Activated T-helper 1 cell treated with anti-CD3 and anti-CD28 coated beads, Interleukin-12 subunit alpha, Interleukin-12 subunit beta, Interleukin-2, Interleukin-4 antibody, amounts not matched to agents 30 ng/mL and 10 ng/mL and 1 ng/mL, durations not matched to agents 14 hours and 24 hours and 36 hours (primary cell): ENCODE measurements at regions not wholly inside any gene's neighbourhood (a gene's known extent, or its start where the extent isn't known, plus 50 kb on each side); places are given as distances from the start of the nearest gene placed in this dataset.

Source experiments
- DNase-seq: peaks from one replicate; pipeline ENCODE4 v3.0.0; 2021; ENCODE audit warnings: low spot score
- H3K27ac Mint-ChIP-seq: one replicate; pipeline ENCODE4 v1.8.0; 2021; ENCODE audit warnings: mild to moderate bottlenecking, mixed read lengths
- H3K27me3 Mint-ChIP-seq: one replicate; pipeline ENCODE4 v1.8.0; 2022; ENCODE audit warnings: mild to moderate bottlenecking, moderate library complexity, mixed read lengths; ENCODE audit not compliant: insufficient read depth
- H3K36me3 Mint-ChIP-seq: one replicate; pipeline ENCODE4 v1.8.0; 2021; ENCODE audit warnings: low read depth, mixed read lengths
- H3K4me1 Mint-ChIP-seq: one replicate; pipeline ENCODE4 v1.8.0; 2021; ENCODE audit warnings: low read depth, mixed read lengths
- H3K4me3 Mint-ChIP-seq: one replicate; pipeline ENCODE4 v1.8.0; 2021; ENCODE audit warnings: mild to moderate bottlenecking, moderate library complexity, mixed read lengths
- H3K9me3 Mint-ChIP-seq: one replicate; pipeline ENCODE4 v1.8.0; 2021; ENCODE audit warnings: mixed read lengths
- intact Hi-C: fragments of 100-400 bp; cut with micrococcal nuclease; formaldehyde crosslinking; loops from one replicate; pipeline ENCODE4 v1.15.1; 2024

GRCh38 chr1:208781391-208782045, 537.3 kb upstream of the PLXNA2 start:
- intact Hi-C loops, result no loop called here
- H3K27ac Mint-ChIP-seq, result no peak overlapping the region

GRCh38 chr1:208782186-208782585, 538.0 kb upstream of the PLXNA2 start:
- no peak overlapping the region for H3K4me3 Mint-ChIP-seq
- peaks cover 2% of the 10 kb centered on the region for H3K27me3 Mint-ChIP-seq
- no peak overlapping the region for H3K27ac Mint-ChIP-seq
- intact Hi-C loops, result no loop called here
- no peak for DNase-seq
- H3K4me1 Mint-ChIP-seq, result no peaks in the 10 kb centered on the region
- H3K9me3 Mint-ChIP-seq, result no peaks in the 10 kb centered on the region
- no peaks in the 10 kb centered on the region for H3K36me3 Mint-ChIP-seq

More at GRCh38 chr1:208781391-208782045, 537.3 kb upstream of the PLXNA2 start:
- Mint-ChIP-seq H3K9me3 (no peaks in the 10 kb centered on the region), H3K36me3 (no peaks in the 10 kb centered on the region), H3K4me3 (no peak overlapping the region), H3K27me3 (peaks cover 2% of the 10 kb centered on the region), H3K4me1 (no peaks in the 10 kb centered on the region)
- no peak for DNase-seq

DNA sequence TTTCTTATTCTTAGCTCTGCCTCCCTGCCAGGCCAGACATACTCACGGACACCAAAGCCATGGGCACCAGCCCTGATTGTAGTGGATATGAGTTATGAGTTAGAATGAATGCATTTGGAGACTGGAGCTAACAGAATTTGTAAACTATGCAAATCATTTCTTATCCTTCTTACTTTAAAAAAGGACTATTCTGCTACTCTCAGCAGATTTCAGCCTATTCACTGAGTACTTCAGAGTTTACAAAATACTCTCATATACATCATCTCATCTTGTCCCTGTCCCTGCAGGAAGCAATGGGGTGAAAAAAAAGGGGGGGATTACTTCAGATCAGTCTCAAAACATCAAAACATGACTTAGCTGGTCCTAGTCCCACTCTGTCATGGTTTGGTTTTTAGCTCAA, 541.4 kb upstream of the PLXNA2 start:
- Mint-ChIP-seq H3K36me3 (no peaks in the 10 kb centered on the region), H3K27ac (no peak overlapping the region), H3K4me3 (no peak overlapping the region), H3K9me3 (no peaks in the 10 kb centered on the region), H3K4me1 (no peaks in the 10 kb centered on the region), H3K27me3 (peaks cover 2% of the 10 kb centered on the region)
- DNase-seq, result no peak
- intact Hi-C loops, result no loop called here

DNA sequence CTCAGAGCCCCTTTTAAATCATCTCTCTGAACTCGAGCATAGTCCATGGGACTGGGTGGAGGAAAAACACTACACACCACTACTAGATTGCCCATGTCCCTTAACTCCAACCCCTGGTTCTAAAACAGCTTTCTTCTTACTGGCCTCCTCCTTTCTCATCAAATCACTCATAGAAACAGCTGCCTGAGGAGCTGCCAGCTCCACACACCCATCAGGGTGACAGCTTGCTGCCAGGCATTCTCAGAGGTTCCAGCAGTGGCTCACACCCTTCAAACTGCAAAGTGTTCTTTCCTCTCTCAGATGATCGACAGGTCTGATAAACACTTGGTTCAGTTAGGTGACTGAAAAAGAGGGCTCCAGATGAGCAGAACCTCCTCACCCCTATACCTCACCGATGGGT, 543.0 kb upstream of the PLXNA2 start:
- Mint-ChIP-seq H3K36me3 (no peaks in the 10 kb centered on the region), H3K4me1 (no peaks in the 10 kb centered on the region), H3K27ac (no peak overlapping the region), H3K4me3 (no peak overlapping the region), H3K9me3 (no peaks in the 10 kb centered on the region), H3K27me3 (peaks cover 2% of the 10 kb centered on the region)
- DNase-seq, result no peak
- intact Hi-C loops, result no loop called here

DNA sequence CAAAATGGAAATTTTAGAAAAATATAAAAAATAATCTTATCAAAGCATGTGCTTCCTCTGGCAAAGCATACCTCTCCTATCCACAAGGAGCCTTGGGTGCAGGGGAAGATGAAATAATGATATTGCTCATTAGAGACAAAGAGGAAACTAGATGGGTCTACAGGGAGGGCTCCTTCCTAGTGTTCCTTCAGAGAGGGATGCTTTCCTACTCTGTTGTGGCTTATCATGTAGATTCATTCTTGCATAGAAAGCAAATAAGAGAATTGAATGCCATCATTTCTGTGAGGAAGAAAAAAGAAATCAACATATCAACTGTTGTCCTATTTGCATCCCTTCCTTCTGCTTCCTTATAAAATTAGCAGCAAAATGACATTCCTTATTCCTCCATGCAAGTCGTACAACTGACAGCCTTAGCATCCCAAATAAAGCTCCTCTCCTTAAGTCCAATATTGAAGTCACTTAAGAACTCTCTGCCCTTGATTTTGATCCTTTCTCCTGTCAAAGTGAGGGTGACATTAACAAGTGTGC, 543.9 kb upstream of the PLXNA2 start:
- no peaks in the 10 kb centered on the region for H3K36me3 Mint-ChIP-seq
- no peak overlapping the region for H3K4me3 Mint-ChIP-seq
- intact Hi-C loops, result no loop called here
- no peak overlapping the region for H3K27ac Mint-ChIP-seq
- peaks cover 2% of the 10 kb centered on the region for H3K27me3 Mint-ChIP-seq
- no peaks in the 10 kb centered on the region for H3K9me3 Mint-ChIP-seq
- no peaks in the 10 kb centered on the region for H3K4me1 Mint-ChIP-seq
- DNase-seq, result no peak

- Mint-ChIP-seq H3K9me3 (no peaks in the 10 kb centered on the region), H3K36me3 (no peaks in the 10 kb centered on the region), H3K27ac (no peak overlapping the region), H3K4me3 (no peak overlapping the region), H3K27me3 (no peaks in the 10 kb centered on the region), H3K4me1 (no peaks in the 10 kb centered on the region)
- no peak for DNase-seq
- intact Hi-C loops, result no loop called here
These were observed 547.3 kb upstream of the PLXNA2 start for GRCh38 chr1:208791456-208791855.

DNA sequence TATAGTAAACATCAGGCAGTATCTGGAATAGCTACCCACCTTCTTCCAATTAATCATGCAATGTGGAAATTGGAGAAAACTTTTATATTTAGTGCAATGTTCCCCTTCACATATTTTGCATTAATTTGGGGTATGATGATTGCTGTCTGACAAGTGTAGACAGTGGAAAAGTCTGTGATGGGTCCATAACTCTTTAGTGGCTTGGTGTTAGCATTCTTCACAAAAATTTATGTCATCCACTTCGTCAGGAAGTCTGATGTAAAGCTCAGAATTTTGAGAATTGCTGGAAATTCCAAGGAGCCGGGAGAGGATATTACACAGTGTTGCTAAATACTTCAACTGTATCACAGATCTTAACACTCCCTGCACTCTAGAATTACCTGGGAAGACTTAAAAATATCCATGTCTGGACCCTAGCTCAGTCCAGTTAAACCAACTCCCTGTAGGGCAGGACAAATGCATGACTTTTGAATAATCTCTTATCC, 549.7 kb upstream of the PLXNA2 start:
- intact Hi-C loops, result no loop called here
- no peaks in the 10 kb centered on the region for H3K27me3 Mint-ChIP-seq
- no peak for DNase-seq
- H3K9me3 Mint-ChIP-seq, result no peaks in the 10 kb centered on the region
- H3K4me1 Mint-ChIP-seq, result no peaks in the 10 kb centered on the region
- H3K27ac Mint-ChIP-seq, result no peak overlapping the region
- no peak overlapping the region for H3K4me3 Mint-ChIP-seq
- no peaks in the 10 kb centered on the region for H3K36me3 Mint-ChIP-seq

DNA sequence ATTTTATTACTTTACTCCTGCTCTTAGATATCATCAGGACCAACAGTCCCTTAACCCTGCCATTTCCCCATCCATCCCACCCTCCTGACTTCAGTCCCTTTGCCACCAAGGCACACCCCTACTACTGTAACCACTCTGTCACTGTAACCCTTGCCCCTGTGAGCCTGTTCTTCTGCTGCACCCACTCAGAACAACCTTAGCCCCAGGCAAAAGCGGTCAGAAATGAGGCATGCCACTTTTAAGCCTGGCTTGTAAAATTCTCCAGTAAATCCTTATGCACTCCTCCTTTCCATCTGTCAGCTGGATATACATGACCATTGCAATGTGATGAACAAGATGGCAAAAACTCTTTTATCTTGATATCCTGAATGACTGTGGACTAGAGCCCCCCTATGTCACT, 555.0 kb upstream of the PLXNA2 start:
- H3K4me3 Mint-ChIP-seq, result no peak overlapping the region
- no peaks in the 10 kb centered on the region for H3K36me3 Mint-ChIP-seq
- H3K4me1 Mint-ChIP-seq, result no peaks in the 10 kb centered on the region
- H3K27me3 Mint-ChIP-seq, result peaks cover 2% of the 10 kb centered on the region
- H3K9me3 Mint-ChIP-seq, result no peaks in the 10 kb centered on the region
- intact Hi-C loops, result no loop called here
- no peak for DNase-seq
- H3K27ac Mint-ChIP-seq, result no peak overlapping the region

GRCh38 chr1:208803011-208803811, 559.0 kb upstream of the PLXNA2 start:
- intact Hi-C loops, result no loop called here
- Mint-ChIP-seq H3K36me3 (no peaks in the 10 kb centered on the region), H3K9me3 (no peaks in the 10 kb centered on the region), H3K27ac (no peak overlapping the region), H3K27me3 (peaks cover 2% of the 10 kb centered on the region), H3K4me1 (no peaks in the 10 kb centered on the region), H3K4me3 (no peak overlapping the region)
- DNase-seq, result no peak

- Mint-ChIP-seq H3K9me3 (no peaks in the 10 kb centered on the region), H3K36me3 (no peaks in the 10 kb centered on the region), H3K27ac (no peak overlapping the region), H3K27me3 (no peaks in the 10 kb centered on the region), H3K4me3 (no peak overlapping the region), H3K4me1 (no peaks in the 10 kb centered on the region)
- no peak for DNase-seq
- intact Hi-C loops, result no loop called here
These were observed 563.4 kb upstream of the PLXNA2 start for GRCh38 chr1:208807446-208808127.

GRCh38 chr1:208808301-208808700, 564.1 kb upstream of the PLXNA2 start:
- Mint-ChIP-seq H3K36me3 (no peaks in the 10 kb centered on the region), H3K4me1 (no peaks in the 10 kb centered on the region)

GRCh38 chr1:208809876-208810275, 565.7 kb upstream of the PLXNA2 start:
- no peaks in the 10 kb centered on the region for H3K27me3 Mint-ChIP-seq
- H3K36me3 Mint-ChIP-seq, result no peaks in the 10 kb centered on the region
- no peaks in the 10 kb centered on the region for H3K4me1 Mint-ChIP-seq
- intact Hi-C loops, result no loop called here
- DNase-seq, result no peak
- H3K27ac Mint-ChIP-seq, result no peak overlapping the region
- no peak overlapping the region for H3K4me3 Mint-ChIP-seq
- H3K9me3 Mint-ChIP-seq, result no peaks in the 10 kb centered on the region

More at GRCh38 chr1:208808301-208808700, 564.1 kb upstream of the PLXNA2 start:
- intact Hi-C loops, result no loop called here
- H3K9me3 Mint-ChIP-seq, result no peaks in the 10 kb centered on the region
- DNase-seq, result no peak
- no peak overlapping the region for H3K27ac Mint-ChIP-seq
- no peaks in the 10 kb centered on the region for H3K27me3 Mint-ChIP-seq
- H3K4me3 Mint-ChIP-seq, result no peak overlapping the region
